ENCODE measurements at regions not wholly inside any gene's neighbourhood (a gene's known extent, or its start where the extent isn't known, plus 50 kb on each side); places are given as distances from the start of the nearest gene placed in this dataset.

DNA sequence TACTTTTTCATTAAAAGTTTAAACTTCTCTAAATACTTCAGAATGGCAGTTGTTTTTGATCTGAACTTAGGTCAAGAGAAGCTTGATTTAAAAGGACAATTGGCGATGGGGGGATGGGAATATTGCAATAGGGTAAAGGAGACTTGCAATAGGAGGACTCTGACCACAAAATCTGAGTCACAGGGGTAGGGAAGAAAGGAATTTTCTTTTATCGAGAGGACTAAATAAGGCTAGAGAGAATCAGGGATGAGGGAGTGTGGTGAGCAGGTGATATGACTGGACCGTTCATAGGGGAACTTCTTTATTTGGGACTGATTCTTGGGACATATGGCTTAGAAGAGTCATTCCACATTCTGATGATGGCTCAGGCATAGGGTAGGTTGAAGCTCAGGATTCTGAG, 1260.2 kb downstream of the ADGRL3 start:
- TF ChIP-seq, protein P1, sequence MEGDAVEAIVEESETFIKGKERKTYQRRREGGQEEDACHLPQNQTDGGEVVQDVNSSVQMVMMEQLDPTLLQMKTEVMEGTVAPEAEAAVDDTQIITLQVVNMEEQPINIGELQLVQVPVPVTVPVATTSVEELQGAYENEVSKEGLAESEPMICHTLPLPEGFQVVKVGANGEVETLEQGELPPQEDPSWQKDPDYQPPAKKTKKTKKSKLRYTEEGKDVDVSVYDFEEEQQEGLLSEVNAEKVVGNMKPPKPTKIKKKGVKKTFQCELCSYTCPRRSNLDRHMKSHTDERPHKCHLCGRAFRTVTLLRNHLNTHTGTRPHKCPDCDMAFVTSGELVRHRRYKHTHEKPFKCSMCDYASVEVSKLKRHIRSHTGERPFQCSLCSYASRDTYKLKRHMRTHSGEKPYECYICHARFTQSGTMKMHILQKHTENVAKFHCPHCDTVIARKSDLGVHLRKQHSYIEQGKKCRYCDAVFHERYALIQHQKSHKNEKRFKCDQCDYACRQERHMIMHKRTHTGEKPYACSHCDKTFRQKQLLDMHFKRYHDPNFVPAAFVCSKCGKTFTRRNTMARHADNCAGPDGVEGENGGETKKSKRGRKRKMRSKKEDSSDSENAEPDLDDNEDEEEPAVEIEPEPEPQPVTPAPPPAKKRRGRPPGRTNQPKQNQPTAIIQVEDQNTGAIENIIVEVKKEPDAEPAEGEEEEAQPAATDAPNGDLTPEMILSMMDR (conservative IDR thresholded peaks at IDR 0.05; ENCODE audit: low read length) = no peak
- no peak for TF ChIP-seq EZH2phosphoT487 (IDR thresholded peaks at IDR 0.05; ENCODE audit: borderline replicate concordance, low read depth, low read length)

Data from OCI-LY7 (cell line).